Activated CD4-positive, alpha-beta memory T cell treated with anti-CD3 and anti-CD28 coated beads, Interleukin-2, amount 10 ng/mL, durations not matched to agents 7 days and 5 days (primary cell): ENCODE measurements at regions not wholly inside any gene's neighbourhood (a gene's known extent, or its start where the extent isn't known, plus 50 kb on each side); places are given as distances from the start of the nearest gene placed in this dataset.

Experiments
- CTCF ChIA-PET: fragments of 350-600 bp; sonication (Branson Sonifier 250); formaldehyde crosslinking; loops from one replicate; lab custom pipeline; 2021; ENCODE audit warnings: antibody characterized with exemption, inconsistent platforms; lab: Charles Lee
- POLR2A ChIA-PET: fragments of 350-600 bp; sonication (Branson Sonifier 250); formaldehyde crosslinking; loops from one replicate; lab custom pipeline; 2021; ENCODE audit warnings: antibody characterized with exemption; lab: Charles Lee
- DNase-seq: peaks from one replicate; pipeline ENCODE4 v3.0.0-alpha.2; 2020
- H3K27ac Mint-ChIP-seq: one replicate; pipeline ENCODE4 v1.8.0; 2021; ENCODE audit warnings: mild to moderate bottlenecking, mixed read lengths
- H3K27me3 Mint-ChIP-seq: one replicate; pipeline ENCODE4 v1.8.0; 2021; ENCODE audit warnings: mixed read lengths
- H3K36me3 Mint-ChIP-seq: one replicate; pipeline ENCODE4 v1.8.0; 2021; ENCODE audit warnings: low read depth, mixed read lengths
- H3K4me1 Mint-ChIP-seq: one replicate; pipeline ENCODE4 v1.8.0; 2021; ENCODE audit warnings: mixed read lengths
- H3K4me3 Mint-ChIP-seq: one replicate; pipeline ENCODE4 v1.8.0; 2021; ENCODE audit warnings: mild to moderate bottlenecking, mixed read lengths
- H3K9me3 Mint-ChIP-seq: one replicate; pipeline ENCODE4 v1.8.0; 2021; ENCODE audit warnings: mixed read lengths

DNA sequence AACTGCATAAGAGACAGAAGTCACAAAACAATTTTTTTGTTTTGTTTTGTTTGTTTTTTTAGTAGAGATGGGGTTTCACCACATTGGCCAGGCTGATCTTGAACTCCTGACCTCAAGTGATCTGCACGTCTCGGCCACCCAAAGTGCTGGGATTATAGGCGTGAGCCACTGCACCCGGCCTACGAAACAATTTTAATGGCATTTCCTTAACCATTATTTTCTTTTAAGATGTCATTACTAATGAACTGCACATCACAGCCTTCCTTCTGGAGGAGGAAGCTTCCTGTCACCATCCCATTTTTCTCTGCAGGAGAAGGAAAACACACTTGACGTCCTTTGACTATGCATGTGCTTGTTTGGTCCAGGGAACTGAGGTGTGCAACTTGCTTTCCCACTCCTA is 125.3 kb upstream of the AKIRIN2 start:
- ChIA-PET POLR2A (no interaction called here), CTCF (no interaction called here)
- Mint-ChIP-seq H3K4me1 (peaks cover 22% of the 10 kb centered on the region), H3K27ac (no peak overlapping the region), H3K36me3 (no peaks in the 10 kb centered on the region), H3K4me3 (no peak overlapping the region), H3K27me3 (peaks cover 4% of the 10 kb centered on the region), H3K9me3 (no peaks in the 10 kb centered on the region)
- no peak for DNase-seq

DNA sequence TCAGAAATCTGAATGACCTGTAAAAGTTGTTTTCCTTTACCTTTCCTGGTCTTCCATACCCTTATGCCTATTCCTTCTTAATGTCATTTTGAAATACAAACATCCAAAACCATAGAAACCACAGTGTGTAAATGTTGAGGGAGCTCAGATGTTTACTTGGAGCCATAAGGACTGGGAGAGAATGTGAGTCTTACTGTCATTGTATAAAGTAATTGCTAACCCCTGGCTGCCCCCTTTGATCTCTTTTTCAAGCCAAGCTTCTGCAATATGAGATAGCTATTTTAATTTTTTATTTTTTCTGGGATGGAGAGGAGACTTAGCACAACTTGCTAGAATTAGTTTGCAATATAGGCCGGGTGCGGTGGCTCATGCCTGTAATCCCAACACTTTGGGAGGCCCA is 124.4 kb upstream of the AKIRIN2 start:
- Mint-ChIP-seq H3K27me3 (peaks cover 4% of the 10 kb centered on the region), H3K4me3 (no peak overlapping the region), H3K4me1 (peaks cover 16% of the 10 kb centered on the region), H3K36me3 (no peaks in the 10 kb centered on the region), H3K27ac (no peak overlapping the region), H3K9me3 (no peaks in the 10 kb centered on the region)
- DNase-seq: no peak
- POLR2A ChIA-PET: no interaction called here
- CTCF ChIA-PET: no interaction called here

DNA sequence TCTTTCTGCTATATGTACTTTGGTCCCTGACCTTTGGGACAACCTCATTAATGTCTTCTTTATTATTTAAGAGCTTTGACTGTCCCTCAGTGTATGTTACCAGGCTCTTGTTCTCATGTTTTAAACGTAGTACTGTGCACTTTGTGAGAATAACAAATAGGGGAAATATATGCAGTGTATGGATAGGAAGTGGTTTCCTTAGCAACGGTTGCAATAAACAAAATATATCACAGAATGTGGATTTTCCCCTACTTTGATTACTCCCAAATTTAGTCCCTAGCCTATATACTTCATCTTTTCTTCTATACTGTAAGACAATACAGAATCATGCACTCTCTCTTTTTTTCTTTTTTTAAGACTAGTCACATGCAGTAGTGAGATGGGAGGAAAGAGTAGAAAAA is 123.8 kb upstream of the AKIRIN2 start:
- Mint-ChIP-seq H3K9me3 (no peaks in the 10 kb centered on the region), H3K4me1 (peaks cover 14% of the 10 kb centered on the region)
- CTCF ChIA-PET: interaction anchor here (0.6 kb wide), 1 partner anchor 47 kb away, joined by 3 read pairs; no protein-coding TSS in a partner anchor

DNA sequence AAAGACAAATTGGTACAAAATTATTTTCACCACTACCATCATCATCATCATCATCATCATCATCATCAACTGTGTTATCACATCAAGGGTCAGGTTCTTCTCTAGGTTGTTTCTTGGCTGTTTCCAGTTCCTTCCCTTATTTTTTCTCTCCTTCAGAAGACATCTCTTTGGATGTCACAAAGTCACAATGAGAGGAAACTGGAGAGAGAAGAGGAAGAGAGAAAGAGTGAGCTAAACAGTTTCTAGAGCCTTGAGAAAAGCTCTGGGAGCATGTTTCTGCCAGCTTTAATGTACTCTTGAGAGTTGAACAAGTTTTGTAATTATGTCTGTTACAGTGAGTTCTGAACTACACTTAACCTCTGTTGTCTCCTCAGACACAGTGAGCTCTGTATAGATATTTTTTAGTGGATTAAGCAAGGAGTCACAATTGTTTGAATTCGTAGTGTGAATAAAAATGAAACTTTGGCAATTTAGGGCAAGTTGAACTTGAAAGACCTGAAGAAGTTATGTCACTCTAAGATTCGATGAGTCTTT is 123.0 kb upstream of the AKIRIN2 start:
- DNase-seq: no peak
- Mint-ChIP-seq H3K27ac (no peak overlapping the region), H3K4me3 (no peak overlapping the region), H3K4me1 (peaks cover 14% of the 10 kb centered on the region), H3K36me3 (no peaks in the 10 kb centered on the region), H3K27me3 (peaks cover under 1% of the 10 kb centered on the region), H3K9me3 (peaks cover 1% of the 10 kb centered on the region)
- ChIA-PET CTCF (interaction anchor here (0.6 kb wide), 2 partner anchors 47 to 299 kb away, joined by 3 to 4 read pairs; no protein-coding TSS in a partner anchor), POLR2A (interaction anchor here (0.6 to 0.7 kb wide), 2 partner anchors 123 to 1814 kb away, joined by 3 read pairs; partner anchors contain the start of gene AKIRIN2)

More for the DNA sequence above, 123.8 kb upstream of the AKIRIN2 start:
- no peak overlapping the region for H3K27ac Mint-ChIP-seq
- POLR2A ChIA-PET: interaction anchor here (0.7 kb wide), 1 partner anchor 124 kb away, joined by 3 read pairs; the partner anchor contains the start of gene AKIRIN2
- H3K4me3 Mint-ChIP-seq: no peak overlapping the region
- DNase-seq: no peak
- peaks cover 4% of the 10 kb centered on the region for H3K27me3 Mint-ChIP-seq
- H3K36me3 Mint-ChIP-seq: no peaks in the 10 kb centered on the region

DNA sequence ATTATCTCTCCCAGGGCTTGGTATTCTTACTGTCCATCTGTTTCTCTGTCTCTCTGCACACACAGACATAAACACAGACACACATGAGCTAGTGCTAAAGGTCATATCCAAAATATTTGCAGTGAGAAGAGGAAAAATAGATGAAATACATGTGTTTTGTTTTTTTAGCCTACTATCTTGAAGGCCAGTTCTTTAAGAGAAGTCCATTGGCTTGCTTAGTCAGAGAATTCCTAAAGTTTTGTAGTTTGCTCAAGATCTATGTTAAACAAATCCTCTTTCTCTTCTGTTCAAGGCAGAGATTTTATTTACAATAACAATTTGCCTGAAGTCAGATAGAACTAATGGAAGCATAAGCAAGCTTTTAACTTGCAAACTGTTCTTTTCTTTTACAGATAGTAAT is 120.0 kb upstream of the AKIRIN2 start:
- ChIA-PET POLR2A (no interaction called here), CTCF (no interaction called here)
- Mint-ChIP-seq H3K27ac (no peak overlapping the region), H3K9me3 (peaks cover 1% of the 10 kb centered on the region), H3K4me1 (peaks cover 14% of the 10 kb centered on the region), H3K4me3 (no peak overlapping the region), H3K27me3 (no peaks in the 10 kb centered on the region), H3K36me3 (no peaks in the 10 kb centered on the region)
- no peak for DNase-seq

DNA sequence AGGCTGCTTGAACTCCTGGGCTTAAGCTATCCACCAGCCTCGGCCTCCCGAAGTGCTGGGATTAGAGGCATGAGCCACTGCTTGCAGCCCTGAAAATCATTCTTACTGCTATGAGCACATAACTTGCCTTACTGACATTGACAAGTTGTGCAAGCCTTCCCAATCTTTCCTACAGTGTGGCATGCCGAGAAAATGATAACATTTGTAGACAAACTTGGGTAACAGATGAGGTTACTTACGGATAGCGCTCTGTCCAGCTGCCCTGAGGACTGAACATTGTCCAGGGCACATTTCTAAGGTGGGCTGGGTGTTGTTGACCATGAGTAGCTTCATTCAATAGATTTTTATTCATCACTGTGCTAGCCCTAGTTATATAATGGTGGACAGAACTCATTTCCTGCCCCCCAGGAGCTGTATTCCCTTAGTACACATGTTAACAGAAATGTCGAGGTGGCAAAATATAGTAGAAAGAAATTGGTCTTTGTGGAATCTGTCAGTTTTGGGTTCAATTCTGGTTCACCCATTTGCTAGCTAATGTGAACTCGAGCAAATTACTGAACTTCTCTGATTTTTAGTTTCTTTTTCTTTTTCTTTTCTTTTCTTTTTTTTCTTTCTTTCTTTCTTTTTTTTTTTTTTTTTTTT is 118.4 kb upstream of the AKIRIN2 start:
- CTCF ChIA-PET: interaction anchor here (0.7 kb wide), 1 partner anchor 678 kb away, joined by 5 read pairs; no protein-coding TSS in a partner anchor
- Mint-ChIP-seq H3K4me3 (no peak overlapping the region), H3K27me3 (no peaks in the 10 kb centered on the region), H3K27ac (no peak overlapping the region), H3K4me1 (peaks cover 6% of the 10 kb centered on the region), H3K9me3 (peaks cover 1% of the 10 kb centered on the region), H3K36me3 (no peaks in the 10 kb centered on the region)
- no peak for DNase-seq
- POLR2A ChIA-PET: no interaction called here

DNA sequence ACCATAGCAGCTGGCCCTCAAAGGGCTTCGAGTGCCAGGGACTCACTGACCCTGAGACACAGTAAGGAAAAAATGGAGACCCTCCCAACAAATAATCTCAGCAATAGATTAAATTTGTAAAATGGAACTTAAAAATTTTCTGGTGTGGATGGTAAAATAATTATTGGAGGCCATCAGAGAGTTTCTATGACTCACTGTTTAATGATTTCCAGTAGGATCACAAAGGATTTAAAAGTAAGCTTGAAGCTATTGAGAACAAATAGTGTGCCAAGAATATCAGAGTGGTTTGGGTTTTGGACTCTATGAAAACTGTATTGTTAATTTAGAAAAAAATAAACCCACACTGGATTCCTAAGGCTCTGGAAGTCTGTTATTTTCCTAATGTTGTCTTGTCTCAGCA is 115.2 kb upstream of the AKIRIN2 start:
- CTCF ChIA-PET: no interaction called here

DNA sequence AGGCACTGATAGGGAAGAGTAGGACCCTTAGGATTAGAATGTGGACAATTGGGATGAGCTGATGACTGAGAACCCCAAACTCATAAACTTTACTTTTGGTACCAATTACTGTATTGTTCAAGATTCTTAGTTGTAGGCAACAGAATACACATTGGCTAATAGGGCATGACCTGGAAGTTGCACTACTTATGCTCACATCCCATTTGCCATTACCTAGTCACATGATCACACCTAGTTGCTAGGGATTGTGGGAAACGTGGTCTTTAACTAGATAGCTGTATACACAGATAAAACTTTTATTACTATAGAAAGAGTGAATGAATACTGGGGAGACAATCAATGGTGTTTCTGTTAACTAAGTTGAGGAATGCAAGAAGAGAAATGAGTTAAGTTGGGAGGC is 113.4 kb upstream of the AKIRIN2 start:
- no peaks in the 10 kb centered on the region for H3K36me3 Mint-ChIP-seq
- no peaks in the 10 kb centered on the region for H3K4me1 Mint-ChIP-seq
- peaks cover 1% of the 10 kb centered on the region for H3K9me3 Mint-ChIP-seq
- H3K27me3 Mint-ChIP-seq: peaks cover 5% of the 10 kb centered on the region
- POLR2A ChIA-PET: no interaction called here
- H3K4me3 Mint-ChIP-seq: no peak overlapping the region
- no peak overlapping the region for H3K27ac Mint-ChIP-seq
- CTCF ChIA-PET: no interaction called here
- DNase-seq: no peak

More for the DNA sequence above, 115.2 kb upstream of the AKIRIN2 start:
- H3K27me3 Mint-ChIP-seq: peaks cover 5% of the 10 kb centered on the region
- no peaks in the 10 kb centered on the region for H3K36me3 Mint-ChIP-seq
- peaks cover 1% of the 10 kb centered on the region for H3K9me3 Mint-ChIP-seq
- POLR2A ChIA-PET: no interaction called here
- H3K27ac Mint-ChIP-seq: no peak overlapping the region
- H3K4me1 Mint-ChIP-seq: no peaks in the 10 kb centered on the region
- no peak for DNase-seq
- no peak overlapping the region for H3K4me3 Mint-ChIP-seq

DNA sequence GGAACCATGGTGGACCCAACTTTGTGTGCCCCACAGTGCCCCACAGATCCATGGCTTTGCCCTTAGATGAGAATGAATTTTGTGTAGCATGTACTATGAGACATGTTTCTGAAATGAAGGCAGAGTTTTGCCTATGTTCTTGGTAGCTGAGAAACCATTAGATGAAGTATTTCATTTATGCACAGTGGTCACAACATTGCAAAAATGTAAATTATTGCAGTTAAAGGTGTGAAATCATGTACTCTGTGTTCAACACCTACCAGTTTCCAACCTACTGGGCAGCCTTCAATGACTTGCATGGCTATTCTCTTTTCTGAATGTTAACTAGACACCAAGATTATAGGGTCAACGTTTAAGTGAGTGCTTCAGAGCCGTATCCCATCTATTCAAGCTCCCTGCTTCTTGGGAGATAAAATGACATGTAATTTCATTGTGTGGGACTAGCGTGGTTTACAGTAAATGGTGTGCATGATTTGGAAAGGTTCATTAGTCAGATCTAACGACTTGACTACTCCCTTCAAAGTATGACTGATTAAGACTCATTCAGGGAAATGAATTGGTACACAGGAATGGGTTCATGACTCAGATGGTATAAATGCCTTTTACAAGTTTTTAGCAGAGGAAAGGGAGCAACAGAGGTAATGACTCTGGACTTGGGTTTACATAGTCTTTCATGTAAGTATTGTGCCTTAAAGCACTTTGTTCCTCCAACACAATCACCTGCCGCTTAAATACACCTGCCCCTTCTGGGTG is 106.1 kb upstream of the AKIRIN2 start:
- H3K36me3 Mint-ChIP-seq: no peaks in the 10 kb centered on the region
- H3K4me3 Mint-ChIP-seq: no peak overlapping the region
- ChIA-PET CTCF (no interaction called here), POLR2A (no interaction called here)
- no peak overlapping the region for H3K27ac Mint-ChIP-seq
- peaks cover 13% of the 10 kb centered on the region for H3K4me1 Mint-ChIP-seq
- H3K9me3 Mint-ChIP-seq: no peaks in the 10 kb centered on the region
- H3K27me3 Mint-ChIP-seq: peaks cover under 1% of the 10 kb centered on the region
- DNase-seq: no peak

DNA sequence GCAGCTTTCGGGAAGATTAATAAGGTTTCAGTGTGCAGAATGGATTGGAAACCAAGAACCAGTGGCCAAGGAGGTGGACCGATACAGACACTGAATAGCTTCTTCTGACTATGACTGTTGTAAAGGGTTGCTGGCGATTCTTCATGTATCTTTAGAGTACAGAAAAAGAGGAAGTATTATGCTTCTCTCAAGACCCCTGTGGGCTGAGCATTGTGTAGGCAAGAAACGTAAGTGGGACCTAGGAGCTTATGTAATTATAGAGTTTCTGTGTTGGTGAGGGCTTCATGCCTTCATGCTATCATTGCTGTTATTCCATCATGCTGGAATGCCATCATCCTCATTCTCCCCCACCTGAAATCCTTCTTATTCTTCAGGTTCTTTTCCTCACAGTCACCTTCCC is 105.4 kb upstream of the AKIRIN2 start:
- no peaks in the 10 kb centered on the region for H3K27me3 Mint-ChIP-seq
- ChIA-PET POLR2A (interaction anchor here (0.8 kb wide), 1 partner anchor 118 kb away, joined by 3 read pairs; no protein-coding TSS in a partner anchor), CTCF (no interaction called here)
- no peaks in the 10 kb centered on the region for H3K36me3 Mint-ChIP-seq
- no peak overlapping the region for H3K27ac Mint-ChIP-seq
- H3K4me1 Mint-ChIP-seq: peaks cover 13% of the 10 kb centered on the region
- no peak overlapping the region for H3K4me3 Mint-ChIP-seq
- no peak for DNase-seq
- no peaks in the 10 kb centered on the region for H3K9me3 Mint-ChIP-seq

DNA sequence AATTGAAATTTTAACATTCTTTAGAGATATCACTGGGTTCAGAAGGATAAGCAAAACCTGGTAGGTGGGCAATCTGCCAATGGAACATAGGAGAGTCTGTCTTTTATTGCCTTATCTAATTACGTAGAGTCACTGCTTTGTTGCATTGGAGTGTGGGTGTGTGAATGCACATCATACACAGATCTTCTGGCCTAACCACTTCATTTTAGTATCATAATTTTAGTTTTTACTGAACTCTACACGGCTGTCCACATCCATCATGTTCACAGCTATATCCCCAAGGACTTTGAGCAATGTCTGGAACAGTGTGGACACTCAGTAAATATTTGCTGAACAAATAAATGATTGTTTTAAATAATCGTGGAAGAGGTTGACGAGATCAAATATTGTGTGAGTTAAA is 104.6 kb upstream of the AKIRIN2 start:
- Mint-ChIP-seq H3K27ac (no peak overlapping the region), H3K4me3 (no peak overlapping the region), H3K9me3 (no peaks in the 10 kb centered on the region), H3K27me3 (no peaks in the 10 kb centered on the region), H3K36me3 (no peaks in the 10 kb centered on the region), H3K4me1 (peaks cover 15% of the 10 kb centered on the region)
- DNase-seq: no peak
- ChIA-PET POLR2A (interaction anchor here (0.8 kb wide), 1 partner anchor 117 kb away, joined by 3 read pairs; no protein-coding TSS in a partner anchor), CTCF (no interaction called here)

DNA sequence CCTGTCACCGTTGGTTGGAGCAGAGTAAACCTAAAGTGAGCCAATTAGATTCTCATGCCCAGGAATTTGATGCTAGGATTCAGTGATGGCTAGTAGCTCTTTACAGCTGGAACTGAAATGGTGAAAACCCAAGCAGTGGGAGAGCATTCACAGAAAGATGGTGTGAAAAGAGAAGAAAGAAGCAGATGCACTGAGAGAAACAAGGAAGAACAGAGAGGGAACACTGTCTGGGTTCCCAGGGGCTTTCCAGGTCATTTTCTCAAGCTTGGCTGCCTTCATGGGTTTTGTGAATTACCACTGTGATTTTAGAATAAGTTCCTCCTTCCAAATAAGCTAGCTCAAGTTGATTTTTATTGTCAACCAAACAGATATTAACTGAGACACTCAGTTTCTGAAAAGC is 104.1 kb upstream of the AKIRIN2 start:
- Mint-ChIP-seq H3K4me3 (no peak overlapping the region), H3K9me3 (no peaks in the 10 kb centered on the region), H3K27ac (no peak overlapping the region), H3K4me1 (peaks cover 18% of the 10 kb centered on the region), H3K36me3 (no peaks in the 10 kb centered on the region), H3K27me3 (no peaks in the 10 kb centered on the region)
- no peak for DNase-seq
- POLR2A ChIA-PET: no interaction called here
- CTCF ChIA-PET: no interaction called here

DNA sequence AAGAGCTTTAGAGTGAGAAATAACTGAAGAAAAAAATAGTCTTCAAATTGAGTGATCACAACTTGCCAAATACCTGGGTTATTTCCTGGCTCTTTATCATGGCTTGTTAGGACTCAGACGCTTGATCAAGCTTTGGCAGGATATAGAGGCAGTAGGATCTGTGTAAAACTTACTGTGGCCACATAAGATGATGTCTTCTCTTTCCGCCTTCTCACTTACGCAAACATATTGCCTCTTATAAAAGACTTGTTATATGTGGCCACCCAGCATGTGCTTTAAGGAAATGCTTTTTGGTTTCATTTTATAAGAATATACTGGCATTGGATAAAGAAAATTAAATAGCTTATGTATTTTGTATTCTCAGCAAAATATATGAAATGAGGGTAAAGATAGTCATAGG is 101.8 kb upstream of the AKIRIN2 start:
- Mint-ChIP-seq H3K4me3 (no peak overlapping the region), H3K36me3 (no peaks in the 10 kb centered on the region), H3K27me3 (no peaks in the 10 kb centered on the region), H3K9me3 (no peaks in the 10 kb centered on the region), H3K27ac (no peak overlapping the region), H3K4me1 (peaks cover 23% of the 10 kb centered on the region)
- ChIA-PET POLR2A (interaction anchor here (1.6 kb wide), 1 partner anchor 102 kb away, joined by 4 read pairs; the partner anchor contains the start of gene AKIRIN2), CTCF (interaction anchor here (1.2 kb wide), 1 partner anchor 28 kb away, joined by 7 read pairs; no protein-coding TSS in a partner anchor)
- no peak for DNase-seq
